HEK293 (cell line): ENCODE measurements at regions not wholly inside any gene's neighbourhood (a gene's known extent, or its start where the extent isn't known, plus 50 kb on each side); places are given as distances from the start of the nearest gene placed in this dataset.

Experiments used
- CTCF ChIA-PET: fragments of 350-600 bp; formaldehyde crosslinking; extraction: SDS; loops from one replicate; lab custom pipeline; 2021; ENCODE audit warnings: antibody characterized with exemption; lab: Yijun Ruan, JAX
- POLR2A ChIA-PET: fragments of 300-600 bp; formaldehyde crosslinking; extraction: SDS; loops from one replicate; lab custom pipeline; 2020; ENCODE audit warnings: antibody characterized with exemption, inconsistent platforms; lab: Yijun Ruan, JAX
- H3K27ac ChIP-seq: fragments of 200-500 bp; sonication (Bioruptor generic); 2 replicates; pipeline ENCODE4 v1.5.1; 2014; ENCODE audit warnings: low read depth, low read length, control low read depth, inconsistent platforms; ENCODE audit errors: extremely low read depth
- H3K36me3 ChIP-seq, 2 experiments: fragments of 200-500 bp in 1 of 2; sonication (Bioruptor generic) in 1 of 2; 1 replicate in 1 of 2; 2 replicates in 1 of 2; pipeline ENCODE4 v1.5.1; 2014 to 2017; ENCODE audit warnings: inconsistent platforms in 2 of 2, low read length in 2 of 2; ENCODE audit not compliant: control insufficient read depth in 2 of 2, insufficient read depth in 1 of 2
- H3K4me1 ChIP-seq: fragments of 200-500 bp; sonication (Bioruptor generic); 2 replicates; pipeline ENCODE4 v1.5.1; 2014; ENCODE audit warnings: mild to moderate bottlenecking, low read length, inconsistent platforms; ENCODE audit not compliant: control insufficient read depth, insufficient read depth
- H3K4me3 ChIP-seq: 2 replicates; pipeline ENCODE4 v1.5.1; 2011; ENCODE audit warnings: low read depth, mild to moderate bottlenecking, control low read depth, low read length, moderate library complexity
- H3K9me3 ChIP-seq: fragments of 200-500 bp; sonication (Bioruptor generic); 2 replicates; pipeline ENCODE4 v1.5.1; 2014; ENCODE audit warnings: low read depth, low read length, inconsistent platforms; ENCODE audit not compliant: control insufficient read depth, insufficient read depth
- EGR2 ChIP-seq: fragments of 450-650 bp; formaldehyde crosslinking; IDR thresholded peaks from 2 replicates; pipeline ENCODE4 v1.5.1; 2016; ENCODE audit warnings: low read depth, missing biosample characterization, missing genetic modification characterization
- GLIS2 ChIP-seq: fragments of 450-650 bp; formaldehyde crosslinking; IDR thresholded peaks from 2 replicates; pipeline ENCODE4 v1.5.1; 2016; ENCODE audit warnings: missing biosample characterization, missing genetic modification characterization
- KLF10 ChIP-seq: fragments of 450-650 bp; IDR thresholded peaks from 2 replicates; pipeline ENCODE4 v1.5.1; 2018; ENCODE audit warnings: missing biosample characterization, mild to moderate bottlenecking, missing genetic modification characterization
- KLF16 ChIP-seq: fragments of 450-650 bp; formaldehyde crosslinking; IDR thresholded peaks from 2 replicates; pipeline ENCODE4 v1.5.1; 2017; ENCODE audit warnings: missing biosample characterization, missing genetic modification characterization
- PRDM6 ChIP-seq: fragments of 450-650 bp; formaldehyde crosslinking; IDR thresholded peaks from 2 replicates; pipeline ENCODE4 v1.5.1; 2017; ENCODE audit warnings: missing biosample characterization, missing genetic modification characterization
- REPIN1 ChIP-seq: fragments of 450-650 bp; formaldehyde crosslinking; IDR thresholded peaks from 2 replicates; pipeline ENCODE4 v1.5.1; 2017; ENCODE audit warnings: missing biosample characterization, missing genetic modification characterization, low read depth
- YY1 ChIP-seq: fragments of 450-650 bp; formaldehyde crosslinking; IDR thresholded peaks from 2 replicates; pipeline ENCODE4 v1.5.1; 2018; ENCODE audit warnings: missing biosample characterization, missing genetic modification characterization
- ZBTB8A ChIP-seq: fragments of 450-650 bp; formaldehyde crosslinking; IDR thresholded peaks from 2 replicates; pipeline ENCODE4 v1.5.1; 2016; ENCODE audit warnings: missing biosample characterization, missing genetic modification characterization
- ZNF133 ChIP-seq: fragments of 450-650 bp; formaldehyde crosslinking; IDR thresholded peaks from 2 replicates; pipeline ENCODE4 v1.5.1; 2016; ENCODE audit warnings: missing biosample characterization, missing genetic modification characterization
- ZNF146 ChIP-seq: fragments of 450-650 bp; formaldehyde crosslinking; IDR thresholded peaks from 2 replicates; pipeline ENCODE4 v1.5.1; 2016; ENCODE audit warnings: missing biosample characterization, missing genetic modification characterization
- ZNF16 ChIP-seq: fragments of 450-650 bp; formaldehyde crosslinking; IDR thresholded peaks from 2 replicates; pipeline ENCODE4 v1.5.1; 2016; ENCODE audit warnings: low read depth, missing biosample characterization, missing genetic modification characterization
- ZNF274 ChIP-seq, 2 experiments: fragments of 200-500 bp in 1 of 2; fragments of 450-650 bp in 1 of 2; sonication (Bioruptor generic) in 1 of 2; formaldehyde crosslinking in 1 of 2; IDR thresholded peaks; 2 replicates each; pipeline versions ENCODE4 v1.5.1 to v1.6.1; 2014 to 2016; ENCODE audit warnings: borderline replicate concordance in 1 of 2, inconsistent platforms in 1 of 2, low read length in 1 of 2, missing biosample characterization in 1 of 2, missing genetic modification characterization in 1 of 2
- ZNF341 ChIP-seq: fragments of 450-650 bp; formaldehyde crosslinking; IDR thresholded peaks from 2 replicates; pipeline ENCODE4; 2016; ENCODE audit warnings: low read depth, missing biosample characterization, missing genetic modification characterization
- ZNF48 ChIP-seq: fragments of 450-650 bp; formaldehyde crosslinking; IDR thresholded peaks from 2 replicates; pipeline ENCODE4 v1.5.1; 2016; ENCODE audit warnings: missing biosample characterization, missing genetic modification characterization
- ZNF501 ChIP-seq: fragments of 450-650 bp; formaldehyde crosslinking; IDR thresholded peaks from 2 replicates; pipeline ENCODE4 v1.5.1; 2016; ENCODE audit warnings: missing biosample characterization, missing genetic modification characterization
- ZNF513 ChIP-seq: fragments of 450-650 bp; IDR thresholded peaks from 2 replicates; pipeline ENCODE4 v1.5.1; 2018; ENCODE audit warnings: missing biosample characterization, missing genetic modification characterization
- ZNF549 ChIP-seq: fragments of 450-650 bp; IDR thresholded peaks from 2 replicates; pipeline ENCODE4 v1.5.1; 2018; ENCODE audit warnings: missing biosample characterization, missing genetic modification characterization, mild to moderate bottlenecking, inconsistent platforms, moderate library complexity
- ZNF560 ChIP-seq: fragments of 450-650 bp; formaldehyde crosslinking; IDR thresholded peaks from 2 replicates; pipeline ENCODE4 v1.5.1; 2017; ENCODE audit warnings: missing biosample characterization, missing genetic modification characterization, borderline replicate concordance
- ZNF626 ChIP-seq: fragments of 450-650 bp; sonication (Bioruptor Pico); formaldehyde crosslinking; IDR thresholded peaks from 2 replicates; pipeline ENCODE4 v1.5.1; 2018; ENCODE audit warnings: missing biosample characterization, missing genetic modification characterization, inconsistent platforms
- ZNF830 ChIP-seq: fragments of 450-650 bp; IDR thresholded peaks from 2 replicates; pipeline ENCODE4 v1.5.0; 2018; ENCODE audit warnings: missing biosample characterization, missing genetic modification characterization, low read depth, mild to moderate bottlenecking, moderate library complexity
- ZNF843 ChIP-seq: fragments of 450-650 bp; formaldehyde crosslinking; IDR thresholded peaks from 2 replicates; pipeline ENCODE4 v1.5.1; 2016; ENCODE audit warnings: missing biosample characterization, missing genetic modification characterization
- ZSCAN23 ChIP-seq: fragments of 450-650 bp; formaldehyde crosslinking; IDR thresholded peaks from 2 replicates; pipeline ENCODE4 v1.5.1; 2016; ENCODE audit warnings: missing biosample characterization, missing genetic modification characterization
- ZSCAN30 ChIP-seq: fragments of 450-650 bp; IDR thresholded peaks from 2 replicates; pipeline ENCODE4 v1.5.1; 2018; ENCODE audit warnings: missing biosample characterization, mild to moderate bottlenecking, missing genetic modification characterization, moderate library complexity
- TF ChIP-seq, protein P1 (sequence below): fragments of 450-650 bp; formaldehyde crosslinking; IDR thresholded peaks from 2 replicates; pipeline ENCODE4 v1.5.1; 2017; ENCODE audit warnings: missing biosample characterization, missing genetic modification characterization
- TF ChIP-seq, protein P2 (sequence below): fragments of 450-650 bp; formaldehyde crosslinking; IDR thresholded peaks from 2 replicates; pipeline ENCODE4 v1.5.1; 2016; ENCODE audit warnings: missing biosample characterization, missing genetic modification characterization
- TF ChIP-seq, protein P3 (sequence below): fragments of 450-650 bp; formaldehyde crosslinking; IDR thresholded peaks from 2 replicates; pipeline ENCODE4 v1.5.1; 2016; ENCODE audit warnings: missing biosample characterization, missing genetic modification characterization
- TF ChIP-seq, protein P4 (sequence below): fragments of 450-650 bp; formaldehyde crosslinking; IDR thresholded peaks from 2 replicates; pipeline ENCODE4 v1.5.1; 2017; ENCODE audit warnings: missing biosample characterization, missing genetic modification characterization

GRCh38 chr5:2861605-2862004, 110.1 kb upstream of the IRX2 start:
- no peaks in the 10 kb centered on the region for H3K36me3 ChIP-seq
- CTCF ChIA-PET = no interaction called here
- H3K4me3 ChIP-seq = no peak overlapping the region
- no peak overlapping the region for H3K27ac ChIP-seq
- POLR2A ChIA-PET = no interaction called here
- TF ChIP-seq ZSCAN23 (tag by site-specific recombination) (no peak), GLIS2 (tag by site-specific recombination) (no peak), ZBTB8A (tag by site-specific recombination) (no peak), ZNF560 (tag by site-specific recombination) (no peak), KLF16 (no peak), ZNF274 (IDR thresholded peaks at IDR 0.05; ENCODE audit: low read length) (no peak), ZNF274 (tag by site-specific recombination; IDR thresholded peaks at IDR 0.05; ENCODE audit: borderline replicate concordance) (no peak), ZNF513 (no peak), ZNF626 (no peak), ZNF830 (tag by site-specific recombination) (no peak), KLF10 (tag by site-specific recombination) (no peak), ZNF133 (tag by site-specific recombination) (no peak), ZNF549 (tag by site-specific recombination) (no peak), ZNF843 (tag by site-specific recombination) (no peak), ZNF16 (tag by site-specific recombination) (no peak), ZNF48 (no peak), REPIN1 (tag by site-specific recombination) (no peak)
- TF ChIP-seq, protein P1, sequence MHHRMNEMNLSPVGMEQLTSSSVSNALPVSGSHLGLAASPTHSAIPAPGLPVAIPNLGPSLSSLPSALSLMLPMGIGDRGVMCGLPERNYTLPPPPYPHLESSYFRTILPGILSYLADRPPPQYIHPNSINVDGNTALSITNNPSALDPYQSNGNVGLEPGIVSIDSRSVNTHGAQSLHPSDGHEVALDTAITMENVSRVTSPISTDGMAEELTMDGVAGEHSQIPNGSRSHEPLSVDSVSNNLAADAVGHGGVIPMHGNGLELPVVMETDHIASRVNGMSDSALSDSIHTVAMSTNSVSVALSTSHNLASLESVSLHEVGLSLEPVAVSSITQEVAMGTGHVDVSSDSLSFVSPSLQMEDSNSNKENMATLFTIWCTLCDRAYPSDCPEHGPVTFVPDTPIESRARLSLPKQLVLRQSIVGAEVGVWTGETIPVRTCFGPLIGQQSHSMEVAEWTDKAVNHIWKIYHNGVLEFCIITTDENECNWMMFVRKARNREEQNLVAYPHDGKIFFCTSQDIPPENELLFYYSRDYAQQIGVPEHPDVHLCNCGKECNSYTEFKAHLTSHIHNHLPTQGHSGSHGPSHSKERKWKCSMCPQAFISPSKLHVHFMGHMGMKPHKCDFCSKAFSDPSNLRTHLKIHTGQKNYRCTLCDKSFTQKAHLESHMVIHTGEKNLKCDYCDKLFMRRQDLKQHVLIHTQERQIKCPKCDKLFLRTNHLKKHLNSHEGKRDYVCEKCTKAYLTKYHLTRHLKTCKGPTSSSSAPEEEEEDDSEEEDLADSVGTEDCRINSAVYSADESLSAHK (tag by site-specific recombination) = no peak
- TF ChIP-seq, protein P2, sequence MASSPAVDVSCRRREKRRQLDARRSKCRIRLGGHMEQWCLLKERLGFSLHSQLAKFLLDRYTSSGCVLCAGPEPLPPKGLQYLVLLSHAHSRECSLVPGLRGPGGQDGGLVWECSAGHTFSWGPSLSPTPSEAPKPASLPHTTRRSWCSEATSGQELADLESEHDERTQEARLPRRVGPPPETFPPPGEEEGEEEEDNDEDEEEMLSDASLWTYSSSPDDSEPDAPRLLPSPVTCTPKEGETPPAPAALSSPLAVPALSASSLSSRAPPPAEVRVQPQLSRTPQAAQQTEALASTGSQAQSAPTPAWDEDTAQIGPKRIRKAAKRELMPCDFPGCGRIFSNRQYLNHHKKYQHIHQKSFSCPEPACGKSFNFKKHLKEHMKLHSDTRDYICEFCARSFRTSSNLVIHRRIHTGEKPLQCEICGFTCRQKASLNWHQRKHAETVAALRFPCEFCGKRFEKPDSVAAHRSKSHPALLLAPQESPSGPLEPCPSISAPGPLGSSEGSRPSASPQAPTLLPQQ (tag by site-specific recombination) = no peak
- TF ChIP-seq, protein P3, sequence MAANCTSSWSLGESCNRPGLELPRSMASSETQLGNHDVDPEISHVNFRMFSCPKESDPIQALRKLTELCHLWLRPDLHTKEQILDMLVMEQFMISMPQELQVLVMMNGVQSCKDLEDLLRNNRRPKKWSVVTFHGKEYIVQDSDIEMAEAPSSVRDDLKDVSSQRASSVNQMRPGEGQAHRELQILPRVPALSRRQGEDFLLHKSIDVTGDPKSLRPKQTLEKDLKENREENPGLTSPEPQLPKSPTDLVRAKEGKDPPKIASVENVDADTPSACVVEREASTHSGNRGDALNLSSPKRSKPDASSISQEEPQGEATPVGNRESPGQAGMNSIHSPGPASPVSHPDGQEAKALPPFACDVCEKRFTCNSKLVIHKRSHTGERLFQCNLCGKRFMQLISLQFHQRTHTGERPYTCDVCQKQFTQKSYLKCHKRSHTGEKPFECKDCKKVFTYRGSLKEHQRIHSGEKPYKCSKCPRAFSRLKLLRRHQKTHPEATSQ (tag by site-specific recombination) = no peak
- no peaks in the 10 kb centered on the region for H3K4me1 ChIP-seq
- H3K9me3 ChIP-seq = no peaks in the 10 kb centered on the region; the same call in 1 of the 2 replicates

DNA sequence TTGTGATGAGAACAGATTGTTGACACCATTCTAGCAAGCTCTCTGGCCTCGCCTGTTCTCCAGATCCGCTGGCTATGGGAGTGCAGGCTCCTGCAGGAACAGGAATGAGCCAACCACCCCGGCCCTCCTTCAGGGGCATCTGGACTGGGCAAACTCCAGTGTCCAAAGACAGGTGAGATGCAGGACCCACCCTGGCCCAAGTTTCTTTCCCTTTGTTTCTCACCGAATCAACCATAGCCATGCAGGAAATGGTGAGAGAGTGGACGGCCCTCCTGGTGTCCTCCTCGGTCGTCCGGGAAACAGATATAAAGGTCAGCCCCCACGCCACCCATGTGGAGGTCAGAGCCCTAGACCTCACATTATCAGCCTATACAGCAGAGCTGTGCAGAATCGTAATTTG, 108.6 kb upstream of the IRX2 start:
- POLR2A ChIA-PET = interaction anchor here (0.6 kb wide), 1 partner anchor 114 kb away, joined by 3 read pairs; no protein-coding TSS in a partner anchor
- Histone ChIP-seq H3K27ac (no peak overlapping the region), H3K36me3 (no peaks in the 10 kb centered on the region), H3K4me3 (no peak overlapping the region), H3K9me3 (no peaks in the 10 kb centered on the region; the same call in 1 of the 2 replicates), H3K4me1 (no peaks in the 10 kb centered on the region)
- CTCF ChIA-PET = no interaction called here
- TF ChIP-seq PRDM6 (tag by site-specific recombination) = no peak
- TF ChIP-seq ZNF501 (tag by site-specific recombination) = no peak
- TF ChIP-seq YY1 (tag by site-specific recombination) = no peak
- TF ChIP-seq, protein P4, sequence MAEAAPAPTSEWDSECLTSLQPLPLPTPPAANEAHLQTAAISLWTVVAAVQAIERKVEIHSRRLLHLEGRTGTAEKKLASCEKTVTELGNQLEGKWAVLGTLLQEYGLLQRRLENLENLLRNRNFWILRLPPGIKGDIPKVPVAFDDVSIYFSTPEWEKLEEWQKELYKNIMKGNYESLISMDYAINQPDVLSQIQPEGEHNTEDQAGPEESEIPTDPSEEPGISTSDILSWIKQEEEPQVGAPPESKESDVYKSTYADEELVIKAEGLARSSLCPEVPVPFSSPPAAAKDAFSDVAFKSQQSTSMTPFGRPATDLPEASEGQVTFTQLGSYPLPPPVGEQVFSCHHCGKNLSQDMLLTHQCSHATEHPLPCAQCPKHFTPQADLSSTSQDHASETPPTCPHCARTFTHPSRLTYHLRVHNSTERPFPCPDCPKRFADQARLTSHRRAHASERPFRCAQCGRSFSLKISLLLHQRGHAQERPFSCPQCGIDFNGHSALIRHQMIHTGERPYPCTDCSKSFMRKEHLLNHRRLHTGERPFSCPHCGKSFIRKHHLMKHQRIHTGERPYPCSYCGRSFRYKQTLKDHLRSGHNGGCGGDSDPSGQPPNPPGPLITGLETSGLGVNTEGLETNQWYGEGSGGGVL (tag by site-specific recombination) = no peak
- no peak for TF ChIP-seq ZNF341 (tag by site-specific recombination)
- no peak for TF ChIP-seq ZNF146 (tag by site-specific recombination)
- no peak for TF ChIP-seq EGR2 (tag by site-specific recombination)
- TF ChIP-seq ZSCAN30 (tag by site-specific recombination) = no peak
